HG02678 (cell line): ENCODE measurements at regions not wholly inside any gene's neighbourhood (a gene's known extent, or its start where the extent isn't known, plus 50 kb on each side); places are given as distances from the start of the nearest gene placed in this dataset.
"Not testable (repeated sequence)": the region's sequence is repeated elsewhere in the genome, so short reads cannot be mapped to it uniquely, and the experiment has no call there.

Experiments used
- ATAC-seq: cut with Tn5 transposase; IDR thresholded peaks from one replicate; pipeline ENCODE4 v1.9.1; 2021; ENCODE audit warnings: mild to moderate bottlenecking, moderate library complexity; ENCODE audit not compliant: unreplicated experiment

- ATAC-seq: not testable (repeated sequence)
Observed at GRCh38 chr3:139232341-139232740, 111.5 kb upstream of the MRPS22 start.

- ATAC-seq: no peak
Observed at GRCh38 chr3:139234491-139234890, 109.3 kb upstream of the MRPS22 start.

GRCh38 chr3:139235192-139235591, 108.6 kb upstream of the MRPS22 start:
- ATAC-seq: no peak

GRCh38 chr3:139236336-139236735, 107.5 kb upstream of the MRPS22 start:
- ATAC-seq: no peak

- no peak for ATAC-seq
Observed at GRCh38 chr3:139238281-139239030, 105.4 kb upstream of the MRPS22 start.

DNA sequence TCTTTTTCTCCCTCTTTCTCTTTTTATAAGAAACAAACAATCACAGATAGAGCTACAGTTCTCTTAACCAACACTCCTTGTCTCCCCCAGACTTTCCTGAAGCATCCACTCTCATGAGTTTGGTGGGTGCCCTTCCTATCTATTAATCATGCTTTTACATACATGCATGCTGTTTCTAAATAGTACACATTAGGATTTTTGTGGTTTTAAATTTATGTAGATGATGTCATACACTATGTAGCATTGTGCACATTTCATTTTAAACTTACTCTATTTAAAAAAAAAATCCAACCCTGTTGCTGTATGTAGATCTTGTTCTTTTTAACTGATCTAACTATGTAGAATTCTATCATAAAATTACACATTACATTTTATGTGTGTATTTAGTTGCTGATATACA, 104.3 kb upstream of the MRPS22 start:
- ATAC-seq: no peak

GRCh38 chr3:139241783-139242182, 102.0 kb upstream of the MRPS22 start:
- no peak for ATAC-seq

GRCh38 chr3:139243710-139244109, 100.1 kb upstream of the MRPS22 start:
- ATAC-seq: no peak

DNA sequence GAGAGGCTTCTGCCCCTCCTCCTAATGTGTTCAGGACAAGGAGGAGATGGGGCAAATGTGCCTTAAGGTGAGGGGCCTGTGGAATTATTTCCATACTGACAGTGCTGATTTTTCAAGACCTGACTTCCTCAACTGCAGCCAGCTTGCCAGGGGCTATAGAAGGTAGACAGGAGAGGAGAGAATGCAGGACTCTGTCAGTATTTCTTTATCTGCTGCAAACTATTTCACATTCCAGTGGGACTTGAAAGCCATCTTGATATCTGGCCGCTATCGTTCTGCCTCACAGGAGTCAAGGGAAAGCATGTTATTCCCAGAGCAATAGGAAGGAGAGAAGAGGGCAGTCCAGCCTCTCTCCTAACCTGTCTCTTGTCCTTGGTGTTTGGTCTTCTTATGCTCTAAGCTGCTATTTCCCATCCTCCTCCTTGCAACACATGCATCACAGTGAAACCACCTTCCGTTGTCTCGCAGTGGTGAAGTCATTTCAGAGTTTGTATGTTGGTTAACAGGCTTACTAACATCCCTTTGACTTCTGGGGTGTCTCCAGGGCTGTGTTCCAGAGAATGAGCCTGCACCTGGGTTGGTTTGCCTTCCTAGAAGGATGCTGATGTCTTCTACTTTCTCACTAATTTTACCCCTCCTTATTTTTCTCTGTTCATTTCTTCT, 95.1 kb upstream of the MRPS22 start:
- no peak for ATAC-seq

GRCh38 chr3:139251529-139251928, 92.3 kb upstream of the MRPS22 start:
- ATAC-seq: no peak

DNA sequence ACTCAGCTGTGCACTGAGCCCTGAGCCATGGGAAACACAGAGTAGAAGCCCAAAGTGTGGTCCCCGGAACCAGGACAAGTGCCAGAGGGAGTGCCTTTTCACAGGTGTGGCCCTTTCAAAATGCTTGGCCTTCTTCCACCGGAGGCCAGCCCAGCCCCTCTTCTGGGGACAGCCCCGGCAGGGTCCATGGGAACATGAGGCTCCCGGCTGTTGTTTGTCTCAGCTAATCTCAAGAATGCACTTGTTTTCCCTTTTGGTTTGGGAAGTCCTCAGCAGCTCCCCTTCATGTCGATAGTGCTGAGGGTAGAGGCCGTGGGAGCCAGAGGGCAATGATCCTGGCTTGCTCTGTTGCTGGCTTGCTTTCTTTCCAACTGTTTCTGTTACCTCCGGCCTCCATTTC, 91.1 kb upstream of the MRPS22 start:
- no peak for ATAC-seq

DNA sequence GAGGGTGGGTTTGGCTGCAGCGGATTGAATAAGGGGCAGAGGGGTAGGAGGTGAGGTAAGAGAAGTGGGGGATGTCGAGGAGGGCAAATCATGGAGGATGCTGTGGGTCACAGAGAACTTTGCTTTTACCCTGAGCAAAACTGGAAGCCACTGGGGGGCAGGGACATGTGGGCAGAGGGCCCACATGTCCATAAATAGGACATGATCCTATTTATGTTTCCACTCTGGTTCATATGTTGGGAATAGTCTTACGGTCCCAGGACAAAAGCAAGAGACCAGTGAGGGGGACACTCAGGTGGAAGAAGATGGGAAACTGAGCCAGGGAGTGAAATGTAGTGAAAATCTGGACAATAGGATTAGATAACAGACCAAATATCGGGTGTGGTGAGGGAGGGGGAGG, 85.5 kb upstream of the MRPS22 start:
- no peak for ATAC-seq

- ATAC-seq: no peak
Observed at GRCh38 chr3:139259398-139259797, 84.4 kb upstream of the MRPS22 start.

- ATAC-seq: no peak
Observed at GRCh38 chr3:139260041-139260486, 83.8 kb upstream of the MRPS22 start.

GRCh38 chr3:139260793-139261736, 82.8 kb upstream of the MRPS22 start:
- no peak for ATAC-seq

- no peak for ATAC-seq
Observed at GRCh38 chr3:139261754-139262586, 81.8 kb upstream of the MRPS22 start.

- ATAC-seq: no peak
Observed at GRCh38 chr3:139263798-139264197, 80.0 kb upstream of the MRPS22 start.

DNA sequence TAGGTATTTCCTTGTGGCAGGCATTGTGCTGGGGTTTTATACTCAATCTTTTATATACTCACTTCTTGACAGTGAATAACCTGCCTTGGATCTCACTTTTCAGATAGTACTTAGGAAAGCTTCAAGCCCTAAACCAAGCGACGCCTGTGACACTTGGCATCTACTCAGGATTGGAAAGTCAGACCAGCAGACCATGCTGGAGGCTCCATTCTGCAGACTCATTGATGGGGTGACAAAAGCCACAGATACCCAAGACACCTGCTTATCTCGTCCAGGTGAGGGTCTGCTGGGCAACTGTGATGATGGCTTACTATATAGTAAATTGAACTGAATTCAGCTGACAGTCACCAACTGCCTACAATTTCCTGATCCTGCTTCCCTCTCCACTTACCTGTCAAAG, 79.4 kb upstream of the MRPS22 start:
- no peak for ATAC-seq

GRCh38 chr3:139265131-139266016, 78.4 kb upstream of the MRPS22 start:
- ATAC-seq: no peak
